Occipital lobe (tissue), 1 donor: ENCODE measurements at regions not wholly inside any gene's neighbourhood (a gene's known extent, or its start where the extent isn't known, plus 50 kb on each side); places are given as distances from the start of the nearest gene placed in this dataset.

Experiments
- DNase-seq: peaks from one replicate; lab custom pipeline; 2025; lab: John Stamatoyannopoulos, UW

- no peak for DNase-seq
These were observed 856.0 kb upstream of the FRG1 start for GRCh38 chr4:189084671-189085070.

DNA sequence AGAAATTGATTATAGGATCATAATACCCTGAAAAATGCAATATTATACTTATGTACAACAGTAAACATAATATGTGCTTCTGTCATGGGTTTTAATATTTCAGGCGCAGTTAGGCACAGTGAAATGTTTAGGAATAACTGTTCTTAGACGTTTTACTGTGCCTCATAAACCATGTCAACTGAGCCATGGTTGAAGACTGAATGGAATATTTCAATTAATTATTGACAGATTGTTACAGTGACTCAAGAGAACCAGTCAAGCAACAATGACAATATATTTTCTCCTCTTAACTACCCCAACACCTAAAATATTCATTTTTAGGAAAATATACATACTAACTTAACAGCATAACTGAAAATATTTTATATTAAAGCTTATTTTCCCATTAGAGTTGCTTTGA is 852.7 kb upstream of the FRG1 start:
- no peak for DNase-seq

GRCh38 chr4:189088780-189089179 is 851.9 kb upstream of the FRG1 start:
- no peak for DNase-seq

GRCh38 chr4:189090174-189090814 is 850.4 kb upstream of the FRG1 start:
- DNase-seq, result no peak

DNA sequence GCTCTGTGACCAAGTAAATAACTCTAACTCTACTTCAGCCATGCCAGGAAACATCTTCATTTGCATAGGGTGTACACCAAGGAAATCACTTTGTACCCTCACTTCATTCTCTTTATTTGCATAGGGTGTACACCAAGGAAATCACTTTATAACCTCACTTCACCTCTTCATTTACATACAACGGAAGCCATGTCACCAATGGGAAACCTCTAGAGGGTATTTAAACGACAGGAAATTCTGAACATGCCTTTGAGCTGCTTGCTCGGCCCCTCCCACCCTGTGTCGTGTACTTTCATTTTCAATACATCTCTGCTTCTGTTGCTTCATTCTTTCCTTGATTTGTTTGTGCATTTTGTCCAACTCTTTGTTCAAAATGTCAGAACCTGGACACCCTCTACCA is 848.1 kb upstream of the FRG1 start:
- DNase-seq, result no peak

- DNase-seq, result no peak
These were observed 844.6 kb upstream of the FRG1 start for GRCh38 chr4:189096108-189096507.

DNA sequence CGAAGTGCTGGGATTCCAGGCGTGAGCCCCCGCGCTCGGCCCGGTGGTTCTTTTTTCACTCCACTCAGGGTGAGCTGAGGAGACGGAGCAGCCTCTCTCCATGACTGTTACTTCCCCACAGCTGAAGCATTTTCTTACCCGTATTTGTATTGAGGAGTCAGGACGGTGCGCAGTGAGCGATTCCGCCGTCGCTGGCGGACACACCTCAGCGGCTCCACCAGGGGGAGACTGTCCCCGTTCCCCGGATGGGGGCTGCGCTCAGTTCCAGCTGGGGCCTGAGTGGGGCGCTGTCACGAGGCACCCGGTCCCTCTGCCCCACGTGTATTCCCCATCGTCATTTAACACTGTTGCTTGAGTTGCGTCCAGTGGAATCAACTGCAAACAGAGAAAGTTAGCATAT is 844.0 kb upstream of the FRG1 start:
- DNase-seq, result no peak

GRCh38 chr4:189098932-189099696 is 841.6 kb upstream of the FRG1 start:
- no peak for DNase-seq

- DNase-seq, result no peak
These were observed 827.2 kb upstream of the FRG1 start for GRCh38 chr4:189113389-189113888.

- no peak for DNase-seq
These were observed 823.2 kb upstream of the FRG1 start for GRCh38 chr4:189117426-189117825.

GRCh38 chr4:189121336-189121735 is 819.3 kb upstream of the FRG1 start:
- DNase-seq, result no peak

GRCh38 chr4:189124149-189124758 is 816.4 kb upstream of the FRG1 start:
- peak; percentile 2 for DNase-seq

GRCh38 chr4:189124791-189125190 is 815.9 kb upstream of the FRG1 start:
- DNase-seq, result no peak

GRCh38 chr4:189126040-189126439 is 814.6 kb upstream of the FRG1 start:
- no peak for DNase-seq

- no peak for DNase-seq
These were observed 812.3 kb upstream of the FRG1 start for GRCh38 chr4:189128341-189128740.

GRCh38 chr4:189129044-189129694 is 811.5 kb upstream of the FRG1 start:
- no peak for DNase-seq

- no peak for DNase-seq
These were observed 809.6 kb upstream of the FRG1 start for GRCh38 chr4:189131118-189131517.

DNA sequence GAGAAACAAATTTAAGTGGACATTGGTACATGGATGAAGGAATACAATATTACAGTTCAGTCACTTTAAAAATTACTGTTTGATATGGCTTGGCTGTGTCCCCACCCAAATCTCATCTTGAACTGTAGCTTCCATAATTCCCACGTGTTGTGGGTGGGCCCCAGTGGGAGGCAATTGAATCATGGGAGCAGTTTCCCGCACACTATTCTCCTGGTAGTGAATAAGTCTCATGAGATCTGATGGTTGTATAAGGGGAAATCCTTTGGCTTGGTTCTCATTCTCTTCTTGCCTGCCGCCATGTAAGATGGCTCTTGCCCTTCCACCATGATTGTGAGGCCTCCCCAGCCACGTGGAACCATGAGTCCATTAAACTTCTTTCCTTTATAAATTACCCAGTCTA is 804.2 kb upstream of the FRG1 start:
- DNase-seq, result no peak

DNA sequence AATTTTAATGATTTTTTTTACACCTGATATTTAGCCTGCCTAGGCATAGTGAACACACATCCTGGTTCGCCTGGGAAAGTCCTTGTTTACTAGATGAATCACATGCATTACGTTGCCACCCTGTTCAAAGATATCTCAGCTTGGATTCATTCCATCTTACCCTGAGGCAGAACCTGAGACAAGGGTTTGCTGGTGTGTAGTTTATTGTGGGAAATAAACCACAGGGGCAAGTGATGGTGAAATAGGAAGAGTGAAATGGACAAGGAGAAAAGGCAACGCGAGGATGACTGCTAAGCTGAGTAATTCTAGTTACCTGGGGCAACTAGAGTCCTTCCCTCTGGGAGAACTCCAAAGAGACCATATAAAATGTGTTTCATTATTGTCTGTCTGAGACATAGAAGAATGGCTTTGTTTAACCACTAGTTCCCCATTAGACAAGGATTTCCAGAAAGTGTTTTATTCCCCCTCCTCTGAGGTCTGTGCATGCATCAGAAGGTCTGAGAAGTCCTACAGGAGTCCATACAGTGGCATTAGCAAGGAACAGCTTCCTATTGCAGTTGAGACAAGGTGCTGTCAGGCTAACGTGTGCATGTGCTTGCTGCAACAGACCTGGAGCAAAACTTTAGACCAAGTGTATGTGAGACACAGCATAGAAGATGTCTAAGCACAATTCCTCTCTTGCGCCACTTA is 797.3 kb upstream of the FRG1 start:
- DNase-seq, result no peak

- no peak for DNase-seq
These were observed 793.4 kb upstream of the FRG1 start for GRCh38 chr4:189147005-189147929.
